OCI-LY3 (cell line): ENCODE measurements at regions not wholly inside any gene's neighbourhood (a gene's known extent, or its start where the extent isn't known, plus 50 kb on each side); places are given as distances from the start of the nearest gene placed in this dataset.

Experiments
- H2AFZ ChIP-seq: fragments of 200-600, 300-600 bp; shearing (Covaris generic); 2 replicates; pipeline ENCODE4 v1.6.0; 2014; ENCODE audit warnings: antibody characterized with exemption, low read depth, low read length
- H3K27ac ChIP-seq: fragments of 200-600, 300-600 bp; sonication (generic); 2 replicates; pipeline ENCODE4 v1.5.1; 2014; ENCODE audit warnings: mild to moderate bottlenecking, low read length, moderate library complexity, mixed read lengths
- H3K27me3 ChIP-seq: fragments of 200-600, 300-600 bp; sonication (generic); 2 replicates; pipeline ENCODE4 v1.6.1; 2014; ENCODE audit warnings: low read depth, low read length, mixed read lengths
- H3K36me3 ChIP-seq: fragments of 200-600, 300-600 bp; sonication (generic); replicated peaks from 2 replicates; pipeline ENCODE3; 2014; ENCODE audit warnings: low read depth, low read length, mixed read lengths
- H3K4me1 ChIP-seq: fragments of 300-600, 200-600 bp; sonication (generic); 2 replicates; pipeline ENCODE4 v1.6.1; 2014; ENCODE audit warnings: low read length, mixed read lengths
- H3K4me2 ChIP-seq: fragments of 200-600, 300-600 bp; sonication (generic); 2 replicates; pipeline ENCODE4 v1.6.1; 2014; ENCODE audit warnings: low read length, mixed read lengths
- H3K4me3 ChIP-seq: fragments of 300-600, 200-600 bp; sonication (generic); 2 replicates; pipeline ENCODE4 v1.5.1; 2014; ENCODE audit warnings: antibody characterized with exemption, mild to moderate bottlenecking, low read length, moderate library complexity
- H3K79me2 ChIP-seq: fragments of 300-600, 200-600 bp; shearing (Covaris generic); 2 replicates; pipeline ENCODE4 v1.6.1; 2014; ENCODE audit warnings: mild to moderate bottlenecking, low read length, mixed read lengths
- H3K9ac ChIP-seq: fragments of 300-600, 200-600 bp; shearing (Covaris generic); 2 replicates; pipeline ENCODE4 v1.6.0; 2014; ENCODE audit warnings: mild to moderate bottlenecking, low read length, moderate library complexity
- H3K9me3 ChIP-seq: fragments of 200-600, 300-600 bp; shearing (Covaris generic); 2 replicates; pipeline ENCODE4 v1.6.1; 2014; ENCODE audit warnings: low read length, mixed read lengths; ENCODE audit not compliant: insufficient read depth
- H4K20me1 ChIP-seq: fragments of 200-600, 300-600 bp; sonication (generic); 2 replicates; pipeline ENCODE4 v1.6.1; 2016; ENCODE audit warnings: low read length, mixed read lengths; ENCODE audit not compliant: insufficient read depth
- EZH2phosphoT487 ChIP-seq: fragments of 200-600 bp; shearing (Covaris generic); IDR thresholded peaks from 2 replicates; pipeline ENCODE4 v1.6.1; 2018; ENCODE audit warnings: antibody characterized with exemption, mixed run types, low read depth
- TF ChIP-seq, protein P1 (sequence below): fragments of 200-600, 300-600 bp; sonication (generic); IDR thresholded peaks from 2 replicates; pipeline ENCODE4 v1.5.1; 2014; ENCODE audit warnings: antibody characterized with exemption, low read length, low read depth

DNA sequence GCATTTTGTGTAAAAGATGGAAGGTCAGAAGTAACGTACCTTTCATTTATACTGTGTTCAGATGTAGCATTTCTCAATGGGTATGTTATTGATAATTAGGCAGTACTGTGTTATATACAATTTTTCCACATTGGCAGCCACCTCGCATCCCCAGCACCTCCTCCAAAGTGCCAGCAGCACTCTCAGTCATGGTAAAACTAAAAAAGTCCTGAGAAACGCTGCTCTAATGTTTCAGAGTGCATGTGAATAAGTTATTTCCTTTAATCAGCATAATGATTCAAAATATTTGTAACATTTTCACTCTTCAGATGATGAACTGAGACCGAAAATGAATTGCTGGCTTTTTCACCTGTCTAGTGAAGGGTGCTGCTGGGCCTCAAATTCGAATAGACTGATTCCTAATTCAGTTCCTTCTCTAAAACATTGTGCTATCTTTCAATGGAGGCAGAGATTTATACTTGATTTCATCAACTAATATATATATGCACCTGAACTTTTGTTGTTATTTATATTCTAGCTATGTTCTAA lies 79.9 kb upstream of the ANKRD55 start:
- no peak overlapping the region for H3K4me3 ChIP-seq
- no peaks in the 10 kb centered on the region for H3K79me2 ChIP-seq
- H3K9ac ChIP-seq = no peak overlapping the region
- H4K20me1 ChIP-seq = no peaks in the 10 kb centered on the region
- H3K27me3 ChIP-seq = no peaks in the 10 kb centered on the region
- no peak overlapping the region for H2AFZ ChIP-seq
- H3K4me2 ChIP-seq = peak overlapping the region; percentile 41
- H3K27ac ChIP-seq = no peak overlapping the region
- H3K36me3 ChIP-seq = no peaks in the 10 kb centered on the region
- TF ChIP-seq, protein P1, sequence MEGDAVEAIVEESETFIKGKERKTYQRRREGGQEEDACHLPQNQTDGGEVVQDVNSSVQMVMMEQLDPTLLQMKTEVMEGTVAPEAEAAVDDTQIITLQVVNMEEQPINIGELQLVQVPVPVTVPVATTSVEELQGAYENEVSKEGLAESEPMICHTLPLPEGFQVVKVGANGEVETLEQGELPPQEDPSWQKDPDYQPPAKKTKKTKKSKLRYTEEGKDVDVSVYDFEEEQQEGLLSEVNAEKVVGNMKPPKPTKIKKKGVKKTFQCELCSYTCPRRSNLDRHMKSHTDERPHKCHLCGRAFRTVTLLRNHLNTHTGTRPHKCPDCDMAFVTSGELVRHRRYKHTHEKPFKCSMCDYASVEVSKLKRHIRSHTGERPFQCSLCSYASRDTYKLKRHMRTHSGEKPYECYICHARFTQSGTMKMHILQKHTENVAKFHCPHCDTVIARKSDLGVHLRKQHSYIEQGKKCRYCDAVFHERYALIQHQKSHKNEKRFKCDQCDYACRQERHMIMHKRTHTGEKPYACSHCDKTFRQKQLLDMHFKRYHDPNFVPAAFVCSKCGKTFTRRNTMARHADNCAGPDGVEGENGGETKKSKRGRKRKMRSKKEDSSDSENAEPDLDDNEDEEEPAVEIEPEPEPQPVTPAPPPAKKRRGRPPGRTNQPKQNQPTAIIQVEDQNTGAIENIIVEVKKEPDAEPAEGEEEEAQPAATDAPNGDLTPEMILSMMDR = no peak
- no peak for TF ChIP-seq EZH2phosphoT487
- peaks cover 21% of the 10 kb centered on the region for H3K4me1 ChIP-seq
- H3K9me3 ChIP-seq = no peaks in the 10 kb centered on the region

DNA sequence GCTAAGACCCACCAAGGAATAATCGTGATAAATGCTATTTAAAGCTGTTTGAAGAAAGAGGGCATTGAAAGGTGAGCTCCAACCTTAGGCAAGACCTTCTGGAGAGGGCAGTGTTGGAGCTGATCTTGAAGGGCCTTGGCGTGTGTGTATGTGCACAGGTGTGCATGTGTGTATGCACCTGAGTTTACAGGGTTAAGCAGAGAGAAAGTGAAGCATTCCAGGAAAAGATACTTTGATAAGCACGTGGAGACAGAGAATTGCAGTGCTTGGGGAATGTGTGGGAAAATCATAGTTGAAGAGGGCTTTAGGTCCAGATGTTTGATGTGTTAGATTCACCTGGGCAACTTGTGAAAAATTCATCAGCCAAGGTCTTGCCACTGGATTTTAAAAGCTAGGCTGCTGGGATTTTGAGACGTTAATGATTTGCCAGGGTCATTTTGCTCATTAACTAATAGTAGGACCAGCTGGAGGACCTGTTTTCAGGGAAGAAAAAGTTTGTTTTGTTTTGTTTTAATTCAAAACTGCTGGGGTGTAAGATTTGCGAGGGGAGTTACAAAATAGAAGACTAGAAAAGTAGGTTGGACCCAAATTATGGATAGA lies 78.3 kb upstream of the ANKRD55 start:
- Histone ChIP-seq H3K9ac (no peak overlapping the region), H3K9me3 (no peaks in the 10 kb centered on the region), H3K27me3 (no peaks in the 10 kb centered on the region), H3K4me2 (no peak overlapping the region), H3K27ac (no peak overlapping the region), H3K36me3 (no peaks in the 10 kb centered on the region), H2AFZ (no peak overlapping the region), H3K79me2 (no peaks in the 10 kb centered on the region), H3K4me3 (no peak overlapping the region), H3K4me1 (peaks cover 15% of the 10 kb centered on the region), H4K20me1 (no peaks in the 10 kb centered on the region)
- TF ChIP-seq, protein P1 = no peak
- TF ChIP-seq EZH2phosphoT487 = no peak

DNA sequence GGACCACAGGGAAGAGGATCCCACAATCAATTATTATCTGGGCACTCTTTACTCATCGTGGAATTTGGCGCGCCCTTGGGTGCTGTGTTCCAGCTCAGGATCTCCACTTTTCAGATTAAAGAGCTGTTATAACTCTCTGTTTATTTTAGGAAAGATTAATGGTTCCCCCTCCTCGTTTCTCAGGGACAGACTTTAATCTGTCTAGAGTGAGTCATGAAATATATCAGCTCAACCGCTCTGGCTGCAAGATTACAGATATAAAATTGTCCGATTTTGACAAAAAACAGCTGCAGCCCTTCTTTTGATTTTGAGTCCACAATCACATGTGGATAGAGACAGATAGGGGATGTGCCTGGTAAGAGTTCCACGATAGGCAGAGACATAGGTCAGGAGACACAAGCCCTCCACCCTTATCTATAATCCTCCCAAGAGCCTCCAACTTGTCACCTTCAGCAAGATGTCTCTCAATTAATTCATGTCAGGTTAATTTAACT lies 77.6 kb upstream of the ANKRD55 start:
- H3K9ac ChIP-seq = no peak overlapping the region
- no peaks in the 10 kb centered on the region for H3K79me2 ChIP-seq
- H3K27me3 ChIP-seq = no peaks in the 10 kb centered on the region
- H3K4me3 ChIP-seq = no peak overlapping the region
- H3K4me2 ChIP-seq = no peak overlapping the region
- H3K9me3 ChIP-seq = no peaks in the 10 kb centered on the region
- H3K36me3 ChIP-seq = no peaks in the 10 kb centered on the region
- TF ChIP-seq EZH2phosphoT487 = no peak
- TF ChIP-seq, protein P1 = no peak
- H4K20me1 ChIP-seq = no peaks in the 10 kb centered on the region
- peaks cover 15% of the 10 kb centered on the region for H3K4me1 ChIP-seq
- no peak overlapping the region for H2AFZ ChIP-seq
- H3K27ac ChIP-seq = no peak overlapping the region

DNA sequence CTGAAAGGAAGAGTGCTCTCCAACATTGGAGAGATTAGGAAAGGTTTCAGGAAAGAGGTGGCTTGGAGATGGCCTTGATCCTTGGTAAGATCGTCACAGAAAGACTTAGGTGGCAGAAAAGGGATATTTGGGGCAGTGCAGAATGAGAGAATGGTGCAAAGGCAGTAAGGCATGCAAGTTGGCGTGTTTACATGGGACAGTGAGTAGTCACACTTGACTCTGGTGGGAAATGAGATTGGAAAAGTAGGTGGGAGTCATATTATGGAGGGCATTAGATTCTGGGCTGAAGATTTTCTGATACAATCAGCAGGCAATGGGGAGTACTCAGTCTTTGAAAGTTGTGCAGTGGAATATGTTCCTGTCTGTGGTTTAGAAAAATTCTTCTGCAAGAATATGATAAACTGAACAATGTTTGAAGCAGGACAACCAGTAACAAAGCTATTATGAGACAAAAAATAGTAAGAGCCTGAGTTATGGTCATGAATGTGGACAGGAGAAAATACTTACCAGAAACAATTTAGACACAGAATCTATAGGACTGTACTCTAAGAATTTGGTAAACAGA lies 76.2 kb upstream of the ANKRD55 start:
- peaks cover 15% of the 10 kb centered on the region for H3K4me1 ChIP-seq
- H3K4me2 ChIP-seq = no peak overlapping the region
- H3K79me2 ChIP-seq = no peaks in the 10 kb centered on the region
- no peak overlapping the region for H2AFZ ChIP-seq
- H3K9ac ChIP-seq = no peak overlapping the region
- H4K20me1 ChIP-seq = no peaks in the 10 kb centered on the region
- no peaks in the 10 kb centered on the region for H3K27me3 ChIP-seq
- TF ChIP-seq EZH2phosphoT487 = no peak
- TF ChIP-seq, protein P1 = no peak
- H3K27ac ChIP-seq = no peak overlapping the region
- no peak overlapping the region for H3K4me3 ChIP-seq
- no peaks in the 10 kb centered on the region for H3K9me3 ChIP-seq
- no peaks in the 10 kb centered on the region for H3K36me3 ChIP-seq
